ENCODE measurements at regions not wholly inside any gene's neighbourhood (a gene's known extent, or its start where the extent isn't known, plus 50 kb on each side); places are given as distances from the start of the nearest gene placed in this dataset.

- Histone ChIP-seq H3K9me2 (replicated peaks; ENCODE audit: low read depth, low read length) (no peaks in the 10 kb centered on the region), H3K9ac (ENCODE audit: low read depth, low read length, poor library complexity, severe bottlenecking) (no peak overlapping the region), H3K4me1 (ENCODE audit: insufficient read depth, low read length, poor library complexity, severe bottlenecking) (peaks cover 16% of the 10 kb centered on the region), H3K27me3 (ENCODE audit: insufficient read depth, low read length, poor library complexity, severe bottlenecking) (no peaks in the 10 kb centered on the region), H3K4me3 (ENCODE audit: low read length, poor library complexity, severe bottlenecking) (no peak overlapping the region), H2AFZ (ENCODE audit: low read length) (no peak overlapping the region), H3K79me2 (ENCODE audit: insufficient read depth, low read length) (no peaks in the 10 kb centered on the region), H3K4me2 (ENCODE audit: low read depth, low read length, poor library complexity, severe bottlenecking) (no peak overlapping the region), H3F3A (ENCODE audit: low read depth) (no peaks in the 10 kb centered on the region), H4K20me1 (ENCODE audit: insufficient read depth, low read length, poor library complexity, severe bottlenecking) (no peaks in the 10 kb centered on the region), H3K9me3 (ENCODE audit: insufficient read depth, low read depth, low read length) (no peaks in the 10 kb centered on the region), H3K36me3 (ENCODE audit: insufficient read depth, low read length) (no peaks in the 10 kb centered on the region)
- TF ChIP-seq EZH2phosphoT487 (IDR thresholded peaks at IDR 0.05; ENCODE audit: borderline replicate concordance) = no peak
- TF ChIP-seq, protein P1, sequence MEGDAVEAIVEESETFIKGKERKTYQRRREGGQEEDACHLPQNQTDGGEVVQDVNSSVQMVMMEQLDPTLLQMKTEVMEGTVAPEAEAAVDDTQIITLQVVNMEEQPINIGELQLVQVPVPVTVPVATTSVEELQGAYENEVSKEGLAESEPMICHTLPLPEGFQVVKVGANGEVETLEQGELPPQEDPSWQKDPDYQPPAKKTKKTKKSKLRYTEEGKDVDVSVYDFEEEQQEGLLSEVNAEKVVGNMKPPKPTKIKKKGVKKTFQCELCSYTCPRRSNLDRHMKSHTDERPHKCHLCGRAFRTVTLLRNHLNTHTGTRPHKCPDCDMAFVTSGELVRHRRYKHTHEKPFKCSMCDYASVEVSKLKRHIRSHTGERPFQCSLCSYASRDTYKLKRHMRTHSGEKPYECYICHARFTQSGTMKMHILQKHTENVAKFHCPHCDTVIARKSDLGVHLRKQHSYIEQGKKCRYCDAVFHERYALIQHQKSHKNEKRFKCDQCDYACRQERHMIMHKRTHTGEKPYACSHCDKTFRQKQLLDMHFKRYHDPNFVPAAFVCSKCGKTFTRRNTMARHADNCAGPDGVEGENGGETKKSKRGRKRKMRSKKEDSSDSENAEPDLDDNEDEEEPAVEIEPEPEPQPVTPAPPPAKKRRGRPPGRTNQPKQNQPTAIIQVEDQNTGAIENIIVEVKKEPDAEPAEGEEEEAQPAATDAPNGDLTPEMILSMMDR (conservative IDR thresholded peaks at IDR 0.05; ENCODE audit: low read length) = no peak
Observed at GRCh38 chr11:127627204-127627603, 626.6 kb upstream of the KIRREL3 start.

GRCh38 chr11:127625402-127625801, 624.8 kb upstream of the KIRREL3 start:
- H3K4me1 ChIP-seq (ENCODE audit: insufficient read depth, low read length, poor library complexity, severe bottlenecking) = peaks cover 20% of the 10 kb centered on the region
- no peaks in the 10 kb centered on the region for H3F3A ChIP-seq (ENCODE audit: low read depth)
- H3K9me3 ChIP-seq (ENCODE audit: insufficient read depth, low read depth, low read length) = no peaks in the 10 kb centered on the region
- H4K20me1 ChIP-seq (ENCODE audit: insufficient read depth, low read length, poor library complexity, severe bottlenecking) = no peaks in the 10 kb centered on the region
- H3K4me3 ChIP-seq (ENCODE audit: low read length, poor library complexity, severe bottlenecking) = no peak overlapping the region
- TF ChIP-seq EZH2phosphoT487 (IDR thresholded peaks at IDR 0.05; ENCODE audit: borderline replicate concordance) = no peak
- TF ChIP-seq, protein P1 (conservative IDR thresholded peaks at IDR 0.05; ENCODE audit: low read length) = no peak
- no peak overlapping the region for H3K4me2 ChIP-seq (ENCODE audit: low read depth, low read length, poor library complexity, severe bottlenecking)
- no peaks in the 10 kb centered on the region for H3K79me2 ChIP-seq (ENCODE audit: insufficient read depth, low read length)
- H3K9me2 ChIP-seq (replicated peaks; ENCODE audit: low read depth, low read length) = no peaks in the 10 kb centered on the region
- no peaks in the 10 kb centered on the region for H3K36me3 ChIP-seq (ENCODE audit: insufficient read depth, low read length)
- no peak overlapping the region for H2AFZ ChIP-seq (ENCODE audit: low read length)
- H3K27me3 ChIP-seq (ENCODE audit: insufficient read depth, low read length, poor library complexity, severe bottlenecking) = no peaks in the 10 kb centered on the region
- no peak overlapping the region for H3K9ac ChIP-seq (ENCODE audit: low read depth, low read length, poor library complexity, severe bottlenecking)

DNA sequence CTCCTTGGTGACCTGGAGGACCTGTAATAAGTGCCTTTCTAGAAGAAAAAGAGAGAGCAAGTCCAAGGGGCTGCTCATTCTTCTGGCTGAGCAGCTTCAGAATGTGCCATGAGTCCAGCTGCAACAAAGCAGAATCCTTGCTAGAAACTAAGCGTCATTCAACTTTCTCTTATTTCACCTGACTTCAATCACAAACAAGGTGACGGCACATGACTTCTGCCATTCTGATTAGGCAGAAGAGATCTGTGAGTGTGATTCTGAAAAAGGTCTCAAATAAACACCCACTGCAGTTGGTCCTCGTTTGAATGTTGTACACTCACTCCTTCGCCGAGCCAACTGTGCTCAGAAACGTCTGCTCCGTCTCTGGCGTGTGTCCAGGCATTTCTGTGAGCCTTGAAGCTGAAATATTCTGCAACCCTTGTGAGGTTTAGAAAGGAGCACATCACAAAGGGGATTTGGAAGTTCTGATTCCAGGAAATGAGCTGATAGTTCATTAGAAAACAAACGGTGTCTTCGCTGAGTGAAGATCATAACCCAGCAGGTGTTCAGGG, 623.8 kb upstream of the KIRREL3 start:
- H3K4me3 ChIP-seq (ENCODE audit: low read length, poor library complexity, severe bottlenecking) = no peak overlapping the region
- H3K36me3 ChIP-seq (ENCODE audit: insufficient read depth, low read length) = no peaks in the 10 kb centered on the region
- no peaks in the 10 kb centered on the region for H4K20me1 ChIP-seq (ENCODE audit: insufficient read depth, low read length, poor library complexity, severe bottlenecking)
- no peaks in the 10 kb centered on the region for H3K9me3 ChIP-seq (ENCODE audit: insufficient read depth, low read depth, low read length)
- no peak overlapping the region for H3K4me2 ChIP-seq (ENCODE audit: low read depth, low read length, poor library complexity, severe bottlenecking)
- no peaks in the 10 kb centered on the region for H3K9me2 ChIP-seq (replicated peaks; ENCODE audit: low read depth, low read length)
- TF ChIP-seq, protein P1 (conservative IDR thresholded peaks at IDR 0.05; ENCODE audit: low read length) = no peak
- TF ChIP-seq EZH2phosphoT487 (IDR thresholded peaks at IDR 0.05; ENCODE audit: borderline replicate concordance) = no peak
- no peak overlapping the region for H3K9ac ChIP-seq (ENCODE audit: low read depth, low read length, poor library complexity, severe bottlenecking)
- H3K27me3 ChIP-seq (ENCODE audit: insufficient read depth, low read length, poor library complexity, severe bottlenecking) = no peaks in the 10 kb centered on the region
- H3K79me2 ChIP-seq (ENCODE audit: insufficient read depth, low read length) = no peaks in the 10 kb centered on the region
- no peak overlapping the region for H2AFZ ChIP-seq (ENCODE audit: low read length)
- peaks cover 20% of the 10 kb centered on the region for H3K4me1 ChIP-seq (ENCODE audit: insufficient read depth, low read length, poor library complexity, severe bottlenecking)
- H3F3A ChIP-seq (ENCODE audit: low read depth) = no peaks in the 10 kb centered on the region
